ENCODE measurements at regions not wholly inside any gene's neighbourhood (a gene's known extent, or its start where the extent isn't known, plus 50 kb on each side); places are given as distances from the start of the nearest gene placed in this dataset.

- no peak for TF ChIP-seq ZBTB33 (IDR thresholded peaks at IDR 0.05; ENCODE audit: extremely low read depth, insufficient replicate concordance, low read length)
- no peak for TF ChIP-seq YY1 (IDR thresholded peaks at IDR 0.05; ENCODE audit: extremely low read depth, insufficient replicate concordance, low read depth, low read length)
- TF ChIP-seq FOSL1 (IDR thresholded peaks at IDR 0.05; ENCODE audit: low read depth) = no peak
Observed at GRCh38 chr18:46236156-46236555, 132.0 kb downstream of the HAUS1 start (continued).

GRCh38 chr18:46237891-46238290 is 133.7 kb downstream of the HAUS1 start:
- H3K9me2 ChIP-seq (ENCODE audit: insufficient read depth) = no peaks in the 10 kb centered on the region
- no peak overlapping the region for H3K9ac ChIP-seq (ENCODE audit: low read length)
- RAD21 ChIA-PET (ENCODE audit: low non-redundant PET in 1 of 2, low total read pairs in 2 of 2, uncharacterized antibody in 2 of 2, unreplicated experiment in 2 of 2) = no interaction called here
- H3K27me3 ChIP-seq (ENCODE audit: insufficient read depth, low read length) = no peaks in the 10 kb centered on the region
- H3K4me1 ChIP-seq (ENCODE audit: control insufficient read depth in 1 of 2, insufficient read depth in 2 of 2, low read length in 2 of 2) = no peaks in the 10 kb centered on the region
- intact Hi-C loops (cut with micrococcal nuclease) = no loop called here
- POLR2A ChIA-PET = no interaction called here
- H3K4me2 ChIP-seq (ENCODE audit: low read length) = no peak overlapping the region
- CTCF ChIA-PET = interaction anchor here (0.7 kb wide), 1 partner anchor 89 kb away, joined by 3 read pairs; no protein-coding TSS in a partner anchor
- H3K36me3 ChIP-seq (ENCODE audit: control insufficient read depth in 1 of 2, insufficient read depth in 2 of 2, low read length in 2 of 2) = no peaks in the 10 kb centered on the region
- ATAC-seq (no peak), DNase-seq (ENCODE audit: low read depth, low spot score) (no peak)
- no peak overlapping the region for H3K4me3 ChIP-seq (replicated peaks in 1 of 2; ENCODE audit: low read depth in 1 of 2, low read length in 2 of 2)
- no peak overlapping the region for H2AFZ ChIP-seq (ENCODE audit: low read depth, low read length, poor library complexity, severe bottlenecking)
- H4K20me1 ChIP-seq (ENCODE audit: insufficient read depth) = 0 out of 2 replicates have a peak, but pooled peaks cover 2% of the 10 kb centered on the region
- BruUV-seq (replicated peaks) = no TSS peak
- no peaks in the 10 kb centered on the region for H3K9me3 ChIP-seq (ENCODE audit: control insufficient read depth in 1 of 2, insufficient read depth in 1 of 2, low read depth in 1 of 2, low read length in 2 of 2)
- H3K27ac ChIP-seq (ENCODE audit: low read depth, low read length) = no peak overlapping the region
- TF ChIP-seq ZNF274 (IDR thresholded peaks at IDR 0.05; ENCODE audit: low read depth, low read length) (no peak), TCF7L2 (IDR thresholded peaks at IDR 0.05; ENCODE audit: borderline replicate concordance, extremely low read depth, insufficient read depth, insufficient read length) (no peak), POLR2AphosphoS5 (IDR thresholded peaks at IDR 0.05; ENCODE audit: low read depth, low read length) (no peak), CEBPB (IDR thresholded peaks at IDR 0.05; ENCODE audit: low read depth) (no peak)
- H3K79me2 ChIP-seq (ENCODE audit: insufficient read depth, low read length) = peaks cover 29% of the 10 kb centered on the region

Data from HCT116 (cell line).